GM19452 (cell line): ENCODE measurements at regions not wholly inside any gene's neighbourhood (a gene's known extent, or its start where the extent isn't known, plus 50 kb on each side); places are given as distances from the start of the nearest gene placed in this dataset.
"Not testable (repeated sequence)": the region's sequence is repeated elsewhere in the genome, so short reads cannot be mapped to it uniquely, and the experiment has no call there.

ENCODE experiments used
- ATAC-seq: cut with Tn5 transposase; IDR thresholded peaks from one replicate; pipeline ENCODE4 v1.9.1; 2021; ENCODE audit not compliant: unreplicated experiment

DNA sequence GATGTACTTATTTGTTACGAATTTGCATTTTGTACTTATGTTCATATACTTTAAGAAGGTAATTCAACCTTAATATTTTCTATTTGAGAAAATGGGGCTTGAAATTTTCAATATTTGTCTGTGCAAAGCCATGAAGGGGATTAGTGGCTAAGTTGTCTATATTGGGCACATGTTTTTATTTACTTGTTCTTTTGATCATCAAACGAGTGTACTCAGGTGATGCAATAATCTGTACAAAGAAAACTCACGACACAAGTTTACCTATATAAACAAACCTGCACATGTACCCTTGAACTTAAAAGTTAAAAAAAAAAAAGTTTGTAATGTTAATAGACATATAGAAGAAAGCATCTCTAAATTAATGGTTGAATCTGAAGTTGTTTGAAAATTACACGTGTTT is 658.9 kb upstream of the SYT4 start:
- no peak for ATAC-seq

DNA sequence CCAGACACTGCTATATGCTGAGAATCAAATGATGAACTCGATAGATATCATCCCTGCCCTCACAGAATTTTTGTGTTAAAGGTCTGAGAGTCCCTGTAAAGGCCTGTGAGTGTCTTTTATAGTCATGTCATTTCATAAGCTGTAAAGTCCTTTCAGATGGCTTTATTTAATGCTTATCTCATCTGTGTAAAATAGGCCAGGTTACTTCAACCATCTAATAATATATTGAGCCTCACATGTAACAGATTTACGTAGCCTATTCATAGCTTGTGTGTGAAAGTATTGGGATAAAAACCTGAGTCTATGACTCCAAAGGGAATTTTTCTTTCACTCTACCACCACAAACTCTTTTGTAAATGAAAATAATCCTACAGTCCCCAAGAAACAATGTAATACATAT is 672.0 kb upstream of the SYT4 start:
- ATAC-seq, result no peak

DNA sequence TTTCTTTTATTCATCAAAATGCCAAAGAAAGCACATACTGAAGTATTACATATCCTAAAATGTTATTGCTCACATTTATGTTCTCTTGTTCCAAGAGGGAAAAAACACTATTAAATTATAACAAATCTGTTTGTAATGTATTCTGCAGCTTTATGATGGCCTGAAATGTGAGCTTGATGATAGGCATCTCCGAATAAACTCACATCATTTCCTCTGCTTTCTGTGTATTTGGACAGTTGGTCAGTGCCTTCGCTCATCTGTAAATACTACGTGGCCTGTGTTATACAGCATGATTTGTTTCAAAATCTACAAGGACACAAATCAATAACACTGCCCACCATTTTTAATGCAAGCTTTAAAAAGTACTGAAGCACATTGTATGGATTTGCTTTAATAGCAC is 672.8 kb upstream of the SYT4 start:
- no peak for ATAC-seq

DNA sequence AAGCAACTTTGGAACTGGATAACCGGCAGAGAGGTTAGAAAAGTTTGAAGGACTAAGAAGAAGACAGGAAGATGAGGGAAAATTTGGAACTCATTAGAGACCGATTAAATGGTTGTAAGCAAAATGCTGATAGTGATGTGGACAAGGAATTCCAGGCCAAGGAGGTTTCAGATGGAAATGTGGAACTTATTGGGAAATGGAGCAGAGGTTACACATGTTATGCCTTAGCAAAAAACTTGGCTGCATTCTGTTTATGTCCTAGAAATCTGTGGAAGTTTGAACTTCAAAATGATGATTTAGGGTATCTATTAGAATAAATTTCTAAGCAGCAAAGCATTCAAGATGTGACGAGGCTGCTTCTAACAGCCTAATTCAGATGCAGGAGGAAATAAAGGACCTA is 675.1 kb upstream of the SYT4 start:
- no peak for ATAC-seq

DNA sequence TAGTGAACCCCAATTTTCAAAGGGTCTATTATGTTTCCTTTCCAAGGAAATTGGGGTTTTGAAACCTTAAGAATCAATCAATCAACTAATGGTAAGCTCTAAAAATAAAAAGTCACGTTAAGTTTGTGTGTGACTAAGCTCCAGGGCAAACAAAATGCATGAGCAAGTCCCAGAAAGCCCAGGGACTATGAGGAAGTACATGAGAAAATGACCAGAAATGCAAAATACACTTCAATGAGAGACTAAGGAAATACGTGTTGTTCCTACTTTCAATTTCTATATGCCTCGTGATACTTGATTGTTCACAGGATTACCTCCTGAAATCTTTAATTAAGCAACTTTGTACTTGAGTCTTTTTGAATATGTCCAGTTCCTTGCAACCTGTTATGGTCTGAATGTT is 684.4 kb upstream of the SYT4 start:
- ATAC-seq, result no peak

DNA sequence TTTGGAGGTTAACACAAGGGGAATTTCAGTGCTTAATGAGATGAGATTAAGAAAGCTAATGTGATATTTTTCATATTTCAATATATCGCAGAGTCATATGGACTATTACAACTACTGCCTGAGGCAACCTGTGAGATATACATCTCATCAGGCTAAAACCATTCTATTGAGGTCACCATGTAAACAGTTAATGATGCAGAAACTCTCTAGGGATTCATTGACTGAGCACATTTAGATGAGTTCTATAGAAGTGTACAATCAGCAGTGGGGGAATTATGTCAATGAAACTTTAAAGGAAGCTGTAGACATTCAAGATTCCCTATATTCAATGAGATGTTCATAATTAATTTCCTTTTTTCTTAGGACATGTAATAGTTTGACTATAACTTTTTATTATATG is 687.4 kb upstream of the SYT4 start:
- no peak for ATAC-seq

DNA sequence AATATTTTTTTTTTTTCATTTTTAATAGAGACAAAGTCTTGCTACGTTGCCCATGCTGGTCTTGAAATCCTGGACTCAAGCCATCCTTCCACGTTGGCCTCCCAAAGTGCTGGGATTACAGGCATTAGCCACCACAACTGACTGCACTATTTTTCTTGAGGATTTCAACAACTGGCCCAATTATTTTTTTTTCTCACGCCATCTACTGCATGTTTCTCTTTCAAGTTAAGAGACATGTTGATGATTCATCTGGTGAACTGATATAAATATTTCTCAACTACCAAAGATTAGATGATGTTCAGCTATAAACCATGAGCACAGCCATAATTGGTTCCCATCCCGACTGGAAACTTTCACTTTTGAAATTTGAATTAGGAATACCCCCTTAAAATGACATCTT is 688.4 kb upstream of the SYT4 start:
- ATAC-seq, result no peak

DNA sequence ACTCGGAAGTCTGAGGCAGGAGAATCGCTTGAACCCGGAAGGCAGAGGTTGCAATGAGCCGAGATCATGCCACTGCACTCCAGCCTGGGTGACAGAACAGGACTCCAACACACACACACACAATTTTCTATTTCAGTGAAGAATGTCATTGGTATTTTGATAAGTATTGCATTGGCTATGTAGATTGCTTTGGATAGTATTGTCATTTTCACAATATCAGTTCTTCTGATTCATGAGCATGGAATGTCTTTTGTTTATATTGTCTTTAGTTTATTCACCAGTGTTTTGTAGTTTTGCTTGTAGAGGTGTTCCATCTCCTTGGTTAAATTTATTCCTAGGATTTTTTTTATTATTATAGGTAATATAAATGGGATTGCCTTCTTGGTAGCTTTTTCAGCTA is 693.4 kb upstream of the SYT4 start:
- no peak for ATAC-seq

DNA sequence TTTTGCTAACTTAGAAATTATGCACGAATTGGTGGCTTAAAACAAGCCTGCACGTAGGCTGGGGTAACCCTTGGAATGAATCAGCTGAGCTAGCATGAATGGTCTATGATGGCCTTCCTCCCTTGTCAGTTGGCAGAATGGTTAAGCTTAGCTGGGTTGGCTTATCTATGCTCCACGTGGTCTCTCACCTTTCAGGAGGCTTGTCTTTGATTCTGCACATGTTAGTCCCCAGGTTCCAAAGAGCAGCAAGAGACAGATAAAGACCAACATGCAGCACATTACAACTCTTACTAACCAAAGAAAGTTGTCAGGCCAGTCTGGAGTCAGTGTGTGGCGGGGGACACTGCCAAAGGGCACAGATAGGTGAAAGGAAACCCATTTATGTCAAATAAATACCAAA is 700.9 kb upstream of the SYT4 start:
- ATAC-seq, result no peak

DNA sequence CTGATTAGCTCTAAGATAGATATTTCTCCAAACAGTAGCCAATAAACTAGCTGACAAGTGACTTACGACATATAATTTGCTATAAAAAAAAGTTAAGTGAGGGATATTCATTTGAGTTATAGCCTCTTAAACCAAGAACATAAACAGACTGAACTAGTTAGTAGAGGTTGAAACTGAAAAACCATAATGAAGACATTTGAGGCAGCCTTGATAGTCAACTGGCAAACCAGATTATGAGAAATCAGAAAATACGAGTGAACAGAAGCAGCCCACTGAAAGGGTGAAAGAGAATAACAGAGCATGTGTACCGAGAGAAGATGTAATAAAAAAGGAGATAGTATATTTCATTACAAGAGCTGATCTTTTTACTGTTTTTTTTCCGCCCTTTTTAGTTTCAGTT is 698.1 kb upstream of the SETBP1 start:
- no peak for ATAC-seq

DNA sequence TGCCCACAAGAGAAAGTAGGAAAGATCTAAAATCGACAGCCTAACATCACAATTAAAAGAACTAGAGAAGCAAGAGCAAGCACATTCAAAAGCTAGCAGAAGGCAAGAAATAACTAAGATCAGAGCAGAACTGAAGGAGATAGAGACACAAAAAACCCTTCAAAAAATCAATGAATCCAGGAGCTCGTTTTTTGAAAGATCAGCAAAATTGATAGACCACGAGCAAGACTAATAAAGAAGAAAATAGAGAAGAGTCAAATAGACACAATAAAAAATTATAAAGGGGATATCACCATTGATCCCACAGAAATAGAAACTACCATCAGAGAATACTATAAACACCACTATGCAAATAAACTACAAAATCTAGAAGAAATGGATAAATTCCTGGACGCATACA is 693.6 kb upstream of the SETBP1 start:
- not testable (repeated sequence) for ATAC-seq

DNA sequence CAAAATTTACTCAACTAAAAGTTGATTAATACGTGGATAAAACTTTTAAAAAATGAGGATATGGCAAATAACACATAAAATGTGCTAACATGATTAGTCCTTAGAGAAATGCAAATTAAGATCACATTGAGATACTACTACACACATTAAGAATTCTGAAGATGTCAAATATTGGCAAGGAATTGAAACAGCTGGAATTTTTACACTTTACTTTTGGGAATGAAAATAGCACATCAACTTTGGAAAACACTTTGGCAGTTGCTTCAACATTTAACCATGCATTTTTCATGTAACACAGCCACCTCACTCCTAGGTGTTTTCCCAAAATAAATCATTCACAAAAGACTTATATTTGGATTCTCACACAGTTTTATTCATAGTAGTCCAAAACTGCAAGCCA is 687.9 kb upstream of the SETBP1 start:
- ATAC-seq, result no peak

DNA sequence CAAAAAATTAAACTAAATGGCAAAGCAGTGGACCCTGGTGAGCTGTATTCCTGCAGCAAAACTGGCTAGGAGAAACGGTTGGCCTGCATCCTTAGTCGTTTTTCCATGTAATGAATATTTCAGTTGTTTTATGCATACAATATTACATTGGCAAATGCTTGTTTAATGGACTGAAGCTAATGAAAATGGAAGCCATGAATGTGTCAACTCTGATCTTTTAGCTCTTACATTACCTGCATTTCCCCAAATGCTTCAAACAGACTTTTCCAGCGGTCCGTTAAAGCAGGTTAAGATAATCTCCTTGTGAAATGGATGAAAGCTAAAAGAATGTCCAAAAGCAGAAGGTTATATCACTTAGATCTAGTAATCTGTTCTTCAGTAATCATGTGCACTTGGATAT is 686.3 kb upstream of the SETBP1 start:
- no peak for ATAC-seq

DNA sequence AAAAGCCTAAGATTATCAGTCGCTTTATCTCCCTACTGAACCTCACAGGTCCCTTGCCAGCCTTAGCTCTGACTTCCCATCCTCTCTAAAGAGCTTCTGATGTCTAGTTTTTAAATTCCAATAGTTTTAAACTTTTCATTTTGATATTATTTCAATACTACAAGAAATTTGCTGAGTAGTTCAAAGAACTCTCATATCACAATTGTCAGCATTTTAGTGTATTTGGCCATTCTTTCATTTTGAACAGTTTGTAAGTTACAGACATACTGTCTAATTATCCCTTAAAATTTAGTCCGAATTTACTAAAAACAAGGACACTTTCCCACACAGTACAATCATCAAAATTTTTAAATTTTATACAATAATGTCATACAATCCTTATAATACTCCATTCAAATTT is 666.8 kb upstream of the SETBP1 start:
- ATAC-seq, result no peak

DNA sequence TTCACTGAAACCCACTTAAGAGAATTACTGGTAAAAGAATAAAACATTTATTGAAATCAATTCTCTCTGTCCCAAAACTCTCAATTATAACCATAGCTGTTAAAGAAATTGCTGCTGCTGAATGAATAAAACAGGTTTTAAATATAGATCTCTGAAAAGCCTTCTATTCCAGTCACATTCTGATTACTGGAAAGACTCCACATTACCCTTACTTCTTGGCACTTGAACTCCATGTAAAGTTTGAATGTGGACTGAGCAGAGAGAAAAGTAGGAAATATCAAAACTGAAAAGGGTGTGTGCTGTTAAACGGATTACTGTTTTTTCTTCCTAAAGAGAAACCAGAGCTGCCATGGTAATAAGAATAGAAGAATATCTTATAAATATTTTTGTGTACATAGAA is 655.3 kb upstream of the SETBP1 start:
- no peak for ATAC-seq

DNA sequence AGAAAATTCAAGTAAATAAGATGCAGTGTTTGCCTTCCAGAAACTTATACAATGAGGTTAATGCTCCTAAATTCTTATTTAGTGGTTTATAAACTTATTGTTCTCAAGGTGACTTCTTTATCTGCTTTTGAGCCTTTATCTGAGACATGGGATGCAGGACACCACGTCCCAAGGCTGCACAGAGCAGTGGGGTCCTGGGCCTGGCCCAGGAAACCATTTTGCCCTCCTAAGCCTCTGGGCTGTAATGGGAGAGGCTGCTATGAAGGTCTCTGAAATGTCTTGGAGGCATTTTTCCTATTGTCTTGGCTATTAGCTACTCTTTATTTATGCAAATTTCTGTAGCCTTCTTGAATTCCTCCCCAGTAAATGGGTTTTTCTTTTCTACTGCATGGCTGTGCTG is 652.6 kb upstream of the SETBP1 start:
- no peak for ATAC-seq

DNA sequence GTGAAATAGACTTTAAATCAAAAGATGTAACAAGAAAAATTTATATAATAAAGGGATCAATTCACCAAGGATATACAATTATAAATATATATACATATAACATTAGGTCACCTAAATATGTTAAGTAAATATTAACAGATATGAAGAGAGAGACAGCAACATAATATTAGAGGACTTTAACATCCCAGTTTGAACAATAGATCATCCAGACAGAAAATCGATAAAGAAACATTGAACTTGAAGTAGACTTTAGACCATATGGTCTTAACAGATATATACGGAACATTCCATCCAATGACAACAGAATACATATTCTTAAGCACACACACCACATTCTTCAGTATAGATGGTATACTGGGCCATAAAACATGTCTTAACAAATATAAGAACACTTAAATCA is 649.6 kb upstream of the SETBP1 start:
- no peak for ATAC-seq

DNA sequence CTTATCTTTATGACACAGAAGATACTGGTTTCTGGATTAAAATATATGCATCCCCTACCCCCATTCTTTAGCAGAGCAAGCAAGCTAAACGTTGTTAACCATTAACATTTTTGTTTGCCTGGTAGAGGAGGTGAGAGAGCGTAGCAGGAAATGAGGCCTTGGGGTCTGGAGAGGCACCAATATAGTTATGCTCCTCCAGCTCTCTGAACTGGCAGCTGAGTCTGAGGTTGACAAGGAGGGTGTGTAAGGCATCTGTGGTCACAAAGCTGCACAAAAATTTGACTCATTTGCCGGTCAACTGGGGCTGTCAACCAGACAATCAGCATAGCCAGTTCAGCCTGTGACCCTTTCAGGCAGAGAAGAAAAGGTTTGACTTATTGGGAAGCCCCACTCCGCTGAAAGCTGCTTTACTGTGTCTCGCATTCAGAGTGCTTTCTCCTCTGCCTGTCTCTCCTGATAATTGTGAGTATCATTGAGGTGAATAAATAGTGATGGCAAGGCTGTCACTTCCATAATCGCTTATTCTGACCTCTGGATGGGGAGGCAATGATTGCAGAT is 647.5 kb upstream of the SETBP1 start:
- ATAC-seq, result peak; percentile 86

DNA sequence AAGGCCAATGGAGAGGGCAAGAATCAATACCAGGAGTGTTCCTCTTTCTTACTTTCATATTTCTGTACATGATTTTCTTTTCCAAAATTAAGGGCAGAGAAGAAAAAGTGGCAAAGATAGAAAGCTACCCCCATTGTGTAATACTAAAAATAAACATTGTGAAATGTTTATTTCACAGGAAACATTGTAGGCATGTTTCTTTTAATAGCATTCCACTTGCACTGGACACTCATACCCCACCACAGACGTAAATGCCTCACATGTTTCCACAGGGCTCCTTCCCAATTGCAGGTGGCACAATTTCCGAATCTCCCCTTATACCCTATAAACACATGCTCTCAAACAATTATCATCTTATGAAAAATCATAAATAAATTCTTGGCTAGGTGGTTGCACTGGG is 645.1 kb upstream of the SETBP1 start:
- ATAC-seq, result no peak

DNA sequence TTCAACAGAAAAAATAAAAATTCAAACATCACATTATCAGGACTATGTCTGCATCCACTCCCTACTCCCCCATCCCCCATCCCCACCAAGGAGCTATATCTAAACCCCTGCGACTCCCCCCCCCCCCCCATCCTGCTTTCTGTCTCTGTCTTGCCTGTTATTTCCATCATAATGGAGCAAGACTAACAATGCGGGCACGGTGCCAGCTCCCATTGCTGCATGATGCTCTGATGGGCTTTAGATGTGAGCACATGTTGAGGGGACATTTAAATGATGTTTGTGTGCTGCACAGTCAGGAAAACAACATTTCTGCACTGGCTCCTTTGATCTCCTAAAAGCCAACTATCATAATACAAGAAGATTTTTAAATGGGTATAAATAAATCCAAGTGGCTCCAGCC is 644.2 kb upstream of the SETBP1 start:
- no peak for ATAC-seq

DNA sequence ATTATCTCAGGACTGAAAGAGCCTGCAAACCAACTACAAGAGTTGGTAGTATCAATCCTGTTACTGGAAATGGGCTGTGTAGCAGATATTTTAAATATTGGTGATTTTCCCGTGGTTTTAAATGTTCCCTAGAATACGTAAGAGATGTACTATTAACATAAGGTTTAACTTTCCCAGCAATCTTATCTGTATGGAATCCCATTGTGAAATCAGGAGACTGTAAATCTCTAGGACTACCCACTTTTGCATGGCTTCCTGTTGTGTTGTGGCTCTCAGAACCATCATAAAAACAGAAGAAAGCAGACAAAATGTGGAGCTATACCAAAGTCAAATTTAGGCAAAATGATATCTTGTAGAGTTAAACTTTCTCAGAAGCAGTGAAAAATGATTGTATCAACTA is 641.5 kb upstream of the SETBP1 start:
- ATAC-seq, result no peak

DNA sequence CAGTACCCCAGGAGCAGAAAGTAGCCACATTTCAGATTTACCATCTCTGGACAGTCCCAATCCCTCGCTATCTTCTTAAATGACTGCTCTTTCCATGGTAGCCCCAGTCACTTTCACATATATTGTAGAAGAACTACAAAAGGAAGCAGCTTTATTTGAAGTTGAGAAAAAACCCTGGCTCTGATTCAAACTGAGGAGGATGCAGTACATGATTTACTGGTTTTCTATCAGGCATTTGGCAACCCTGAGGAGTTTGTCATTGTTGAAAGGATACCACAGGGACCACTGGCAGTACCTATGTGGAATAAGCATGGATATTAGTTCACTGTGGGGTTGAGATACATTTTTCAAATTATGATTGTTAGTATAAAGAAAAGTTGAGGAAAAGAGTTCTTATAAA is 640.9 kb upstream of the SETBP1 start:
- ATAC-seq, result no peak

DNA sequence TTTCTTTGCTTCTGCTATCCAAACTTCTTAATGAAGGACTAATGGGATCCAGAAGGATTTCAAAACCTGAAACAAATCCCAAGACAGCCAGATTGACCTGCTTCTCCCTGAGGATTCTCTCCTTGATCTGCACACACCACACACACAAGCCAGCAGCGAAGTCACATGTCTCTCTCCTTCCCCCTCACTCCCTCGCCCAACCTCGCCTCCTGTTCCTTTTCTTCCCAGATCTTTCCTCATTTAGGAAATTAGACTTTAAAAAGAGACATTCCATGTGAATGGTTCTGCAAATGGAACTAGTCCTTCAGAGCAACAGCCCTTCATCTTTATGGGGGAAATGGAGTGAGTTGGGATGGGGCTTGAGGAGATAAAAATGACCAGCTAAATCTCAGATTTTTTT is 639.1 kb upstream of the SETBP1 start:
- no peak for ATAC-seq

DNA sequence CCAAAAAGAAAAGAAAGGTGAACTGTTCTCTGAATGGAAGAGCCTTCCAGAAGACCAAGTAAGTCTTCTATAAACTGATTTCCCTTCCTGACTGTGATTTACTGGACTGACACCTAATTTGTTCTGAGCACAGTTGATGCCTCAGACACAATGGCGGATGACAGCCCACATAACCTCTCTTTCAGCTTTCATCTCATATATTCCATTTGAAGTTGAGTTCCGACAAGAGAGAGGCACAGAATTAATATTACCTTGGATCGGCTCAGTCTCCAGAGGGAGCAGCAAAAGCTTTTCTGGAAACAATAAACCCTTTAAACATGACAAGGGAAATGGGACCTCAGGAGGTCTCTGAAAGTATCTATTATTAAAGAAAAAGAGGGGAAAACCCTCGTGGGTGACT is 638.7 kb upstream of the SETBP1 start:
- ATAC-seq, result no peak
